ENCODE measurements at regions not wholly inside any gene's neighbourhood (a gene's known extent, or its start where the extent isn't known, plus 50 kb on each side); places are given as distances from the start of the nearest gene placed in this dataset.
"Not testable (repeated sequence)": the region's sequence is repeated elsewhere in the genome, so short reads cannot be mapped to it uniquely, and the experiment has no call there.

GRCh38 chr20:56781108-56781739 is 152.1 kb downstream of the TFAP2C start:
- no peaks in the 10 kb centered on the region for H3K4me1 ChIP-seq (ENCODE audit: low read length)
- H3K27me3 ChIP-seq (ENCODE audit: low read depth, low read length) = peaks cover 45% of the 10 kb centered on the region
- H3K4me2 ChIP-seq (ENCODE audit: low read length) = no peak overlapping the region
- H3K4me3 ChIP-seq (ENCODE audit: low read length) = no peak overlapping the region
- no peaks in the 10 kb centered on the region for H3K36me3 ChIP-seq (replicated peaks; ENCODE audit: low read depth, low read length)
- no peak overlapping the region for H3K9ac ChIP-seq (ENCODE audit: low read length)
- H4K20me1 ChIP-seq (ENCODE audit: insufficient read depth, low read length) = no peaks in the 10 kb centered on the region
- H3K9me3 ChIP-seq (ENCODE audit: insufficient read depth, low read length) = no peaks in the 10 kb centered on the region
- H2AFZ ChIP-seq (ENCODE audit: low read depth, low read length) = no peak overlapping the region
- TF ChIP-seq CTCF (IDR thresholded peaks at IDR 0.05; ENCODE audit: low read depth, low read length) (no peak), EZH2phosphoT487 (IDR thresholded peaks at IDR 0.05; ENCODE audit: low read depth) (no peak)
- H3K79me2 ChIP-seq (ENCODE audit: low read length) = no peaks in the 10 kb centered on the region
- H3K27ac ChIP-seq (ENCODE audit: low read length) = no peak overlapping the region

GRCh38 chr20:56781987-56782560 is 153.0 kb downstream of the TFAP2C start:
- not testable (repeated sequence) for H4K20me1 ChIP-seq (ENCODE audit: insufficient read depth, low read length)

GRCh38 chr20:56782814-56783213 is 153.7 kb downstream of the TFAP2C start:
- not testable (repeated sequence) for H3K27ac ChIP-seq (ENCODE audit: low read length); H3K36me3 ChIP-seq (replicated peaks; ENCODE audit: low read depth, low read length); H3K9ac ChIP-seq (ENCODE audit: low read length); H3K9me3 ChIP-seq (ENCODE audit: insufficient read depth, low read length); H3K79me2 ChIP-seq (ENCODE audit: low read length); H2AFZ ChIP-seq (ENCODE audit: low read depth, low read length); H3K4me1 ChIP-seq (ENCODE audit: low read length); H3K4me3 ChIP-seq (ENCODE audit: low read length); H4K20me1 ChIP-seq (ENCODE audit: insufficient read depth, low read length); H3K4me2 ChIP-seq (ENCODE audit: low read length)
- H3K27me3 ChIP-seq (ENCODE audit: low read depth, low read length) = peaks cover 45% of the 10 kb centered on the region

More at GRCh38 chr20:56781987-56782560, 153.0 kb downstream of the TFAP2C start:
- H3K4me3 ChIP-seq (ENCODE audit: low read length); H3K9me3 ChIP-seq (ENCODE audit: insufficient read depth, low read length); H3K4me1 ChIP-seq (ENCODE audit: low read length); H3K4me2 ChIP-seq (ENCODE audit: low read length); H2AFZ ChIP-seq (ENCODE audit: low read depth, low read length); H3K36me3 ChIP-seq (replicated peaks; ENCODE audit: low read depth, low read length); H3K79me2 ChIP-seq (ENCODE audit: low read length); H3K9ac ChIP-seq (ENCODE audit: low read length); H3K27ac ChIP-seq (ENCODE audit: low read length): not testable (repeated sequence)
- peaks cover 45% of the 10 kb centered on the region for H3K27me3 ChIP-seq (ENCODE audit: low read depth, low read length)

GRCh38 chr20:56783826-56784225 is 154.7 kb downstream of the TFAP2C start:
- no peaks in the 10 kb centered on the region for H3K9me3 ChIP-seq (ENCODE audit: insufficient read depth, low read length)
- H3K79me2 ChIP-seq (ENCODE audit: low read length) = no peaks in the 10 kb centered on the region
- H4K20me1 ChIP-seq (ENCODE audit: insufficient read depth, low read length) = no peaks in the 10 kb centered on the region
- no peak overlapping the region for H2AFZ ChIP-seq (ENCODE audit: low read depth, low read length)
- no peak overlapping the region for H3K9ac ChIP-seq (ENCODE audit: low read length)
- H3K27ac ChIP-seq (ENCODE audit: low read length) = no peak overlapping the region
- no peaks in the 10 kb centered on the region for H3K4me1 ChIP-seq (ENCODE audit: low read length)
- peaks cover 39% of the 10 kb centered on the region for H3K27me3 ChIP-seq (ENCODE audit: low read depth, low read length)
- no peak for TF ChIP-seq CTCF (IDR thresholded peaks at IDR 0.05; ENCODE audit: low read depth, low read length)
- no peak for TF ChIP-seq EZH2phosphoT487 (IDR thresholded peaks at IDR 0.05; ENCODE audit: low read depth)
- no peaks in the 10 kb centered on the region for H3K36me3 ChIP-seq (replicated peaks; ENCODE audit: low read depth, low read length)
- H3K4me2 ChIP-seq (ENCODE audit: low read length) = no peak overlapping the region
- no peak overlapping the region for H3K4me3 ChIP-seq (ENCODE audit: low read length)

GRCh38 chr20:56786503-56786902 is 157.4 kb downstream of the TFAP2C start:
- no peaks in the 10 kb centered on the region for H4K20me1 ChIP-seq (ENCODE audit: insufficient read depth, low read length)
- no peak overlapping the region for H3K27ac ChIP-seq (ENCODE audit: low read length)
- H3K4me2 ChIP-seq (ENCODE audit: low read length) = no peak overlapping the region
- H3K4me3 ChIP-seq (ENCODE audit: low read length) = no peak overlapping the region
- H3K4me1 ChIP-seq (ENCODE audit: low read length) = no peaks in the 10 kb centered on the region
- H3K79me2 ChIP-seq (ENCODE audit: low read length) = no peaks in the 10 kb centered on the region
- H2AFZ ChIP-seq (ENCODE audit: low read depth, low read length) = no peak overlapping the region
- no peaks in the 10 kb centered on the region for H3K36me3 ChIP-seq (replicated peaks; ENCODE audit: low read depth, low read length)
- peaks cover 32% of the 10 kb centered on the region for H3K27me3 ChIP-seq (ENCODE audit: low read depth, low read length)
- H3K9me3 ChIP-seq (ENCODE audit: insufficient read depth, low read length) = no peaks in the 10 kb centered on the region
- TF ChIP-seq CTCF (IDR thresholded peaks at IDR 0.05; ENCODE audit: low read depth, low read length) = no peak
- no peak for TF ChIP-seq EZH2phosphoT487 (IDR thresholded peaks at IDR 0.05; ENCODE audit: low read depth)
- H3K9ac ChIP-seq (ENCODE audit: low read length) = no peak overlapping the region
